Ovary (tissue), 3 donors: ENCODE measurements at regions not wholly inside any gene's neighbourhood (a gene's known extent, or its start where the extent isn't known, plus 50 kb on each side); places are given as distances from the start of the nearest gene placed in this dataset.

Source experiments
- EP300 ChIP-seq: sonication (generic); formaldehyde crosslinking; IDR thresholded peaks from one replicate; pipeline ENCODE4 v1.6.1; 2017; ENCODE audit warnings: antibody characterized with exemption
- POLR2A ChIP-seq: fragments of 450-650 bp; IDR thresholded peaks from one replicate; pipeline ENCODE4 v1.6.1; 2017; ENCODE audit warnings: antibody characterized with exemption, mild to moderate bottlenecking, moderate library complexity
- TF ChIP-seq, protein P1 (sequence below), 3 donors: fragments of 450-650 bp in 2 of 3; fragments of 200-600 bp in 1 of 3; IDR thresholded peaks; one replicate each; pipeline versions ENCODE4 v1.5.1 to v1.8.0; 2016 to 2022; ENCODE audit warnings: antibody characterized with exemption in 3 of 3, mild to moderate bottlenecking in 1 of 3
- donor health status: DM: no; HTN: no; CAD: no.

- TF ChIP-seq, protein P1, sequence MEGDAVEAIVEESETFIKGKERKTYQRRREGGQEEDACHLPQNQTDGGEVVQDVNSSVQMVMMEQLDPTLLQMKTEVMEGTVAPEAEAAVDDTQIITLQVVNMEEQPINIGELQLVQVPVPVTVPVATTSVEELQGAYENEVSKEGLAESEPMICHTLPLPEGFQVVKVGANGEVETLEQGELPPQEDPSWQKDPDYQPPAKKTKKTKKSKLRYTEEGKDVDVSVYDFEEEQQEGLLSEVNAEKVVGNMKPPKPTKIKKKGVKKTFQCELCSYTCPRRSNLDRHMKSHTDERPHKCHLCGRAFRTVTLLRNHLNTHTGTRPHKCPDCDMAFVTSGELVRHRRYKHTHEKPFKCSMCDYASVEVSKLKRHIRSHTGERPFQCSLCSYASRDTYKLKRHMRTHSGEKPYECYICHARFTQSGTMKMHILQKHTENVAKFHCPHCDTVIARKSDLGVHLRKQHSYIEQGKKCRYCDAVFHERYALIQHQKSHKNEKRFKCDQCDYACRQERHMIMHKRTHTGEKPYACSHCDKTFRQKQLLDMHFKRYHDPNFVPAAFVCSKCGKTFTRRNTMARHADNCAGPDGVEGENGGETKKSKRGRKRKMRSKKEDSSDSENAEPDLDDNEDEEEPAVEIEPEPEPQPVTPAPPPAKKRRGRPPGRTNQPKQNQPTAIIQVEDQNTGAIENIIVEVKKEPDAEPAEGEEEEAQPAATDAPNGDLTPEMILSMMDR (IDR thresholded peaks at IDR 0.05): no peak
- TF ChIP-seq POLR2A (no peak), EP300 (no peak)
Measured at GRCh38 chr5:17730421-17730820, 96.2 kb downstream of the TAF11L14 start.
